H9 (cell line): ENCODE measurements at regions not wholly inside any gene's neighbourhood (a gene's known extent, or its start where the extent isn't known, plus 50 kb on each side); places are given as distances from the start of the nearest gene placed in this dataset.

Experiments
- DNase-seq: peaks from one replicate; pipeline ENCODE4 v3.0.0-alpha.2; 2017
- H2AFZ ChIP-seq: one replicate; pipeline ENCODE4 v1.6.1; 2013; ENCODE audit warnings: mild to moderate bottlenecking, low read length, control low read depth, moderate library complexity
- H2AK5ac ChIP-seq: 2 replicates; pipeline ENCODE4 v1.6.1; 2013; ENCODE audit warnings: low read length, control low read depth, mixed read lengths; ENCODE audit not compliant: insufficient read length
- H2BK120ac ChIP-seq: one replicate; pipeline ENCODE4 v1.6.1; 2013; ENCODE audit warnings: low read depth, mild to moderate bottlenecking, low read length, control low read depth, inconsistent platforms; ENCODE audit not compliant: poor library complexity, severe bottlenecking
- H2BK12ac ChIP-seq: 2 replicates; pipeline ENCODE4 v1.6.1; 2013; ENCODE audit warnings: low read length, control low read depth, mixed read lengths, low read depth; ENCODE audit not compliant: insufficient read length
- H2BK15ac ChIP-seq: 2 replicates; pipeline ENCODE4 v1.6.1; 2013; ENCODE audit warnings: low read depth, low read length, control low read depth
- H2BK20ac ChIP-seq: one replicate; pipeline ENCODE4 v1.6.1; 2013; ENCODE audit warnings: low read depth, mild to moderate bottlenecking, low read length, control low read depth, inconsistent platforms; ENCODE audit not compliant: poor library complexity, severe bottlenecking
- H2BK5ac ChIP-seq: 2 replicates; pipeline ENCODE4 v1.6.1; 2013; ENCODE audit warnings: low read length, control low read depth, mixed read lengths; ENCODE audit not compliant: insufficient read length
- H3K14ac ChIP-seq: 2 replicates; pipeline ENCODE4 v1.6.1; 2013; ENCODE audit warnings: low read length, control low read depth; ENCODE audit not compliant: insufficient read depth
- H3K18ac ChIP-seq: 2 replicates; pipeline ENCODE4 v1.6.1; 2013; ENCODE audit warnings: low read depth, mild to moderate bottlenecking, mixed read lengths, low read length, control low read depth; ENCODE audit not compliant: insufficient read length
- H3K23ac ChIP-seq: 2 replicates; pipeline ENCODE4 v1.6.1; 2013; ENCODE audit warnings: low read length, control low read depth, mixed read lengths, low read depth; ENCODE audit not compliant: insufficient read length
- H3K23me2 ChIP-seq: 2 replicates; pipeline ENCODE4 v1.6.1; 2013; ENCODE audit warnings: low read depth, mild to moderate bottlenecking, mixed read lengths, low read length, control low read depth; ENCODE audit not compliant: insufficient read length, poor library complexity, severe bottlenecking
- H3K27ac ChIP-seq: 2 replicates; pipeline ENCODE4 v1.5.1; 2013; ENCODE audit warnings: low read length, control low read depth, mixed read lengths, low read depth; ENCODE audit not compliant: insufficient read length
- H3K27me3 ChIP-seq: 2 replicates; pipeline ENCODE4 v1.6.1; 2013; ENCODE audit warnings: low read length, control low read depth, inconsistent platforms; ENCODE audit not compliant: insufficient read depth
- H3K4ac ChIP-seq: 2 replicates; pipeline ENCODE4 v1.6.1; 2013; ENCODE audit warnings: low read depth, mild to moderate bottlenecking, control low read depth, inconsistent platforms, low read length, moderate library complexity
- H3K4me1 ChIP-seq: 2 replicates; pipeline ENCODE4 v1.6.1; 2013; ENCODE audit warnings: low read length, control low read depth, inconsistent platforms; ENCODE audit not compliant: insufficient read depth
- H3K4me2 ChIP-seq: 2 replicates; pipeline ENCODE4 v1.6.1; 2013; ENCODE audit warnings: low read length, control low read depth, mixed read lengths; ENCODE audit not compliant: insufficient read length, insufficient read depth
- H3K56ac ChIP-seq: 2 replicates; pipeline ENCODE4 v1.6.1; 2013; ENCODE audit warnings: low read depth, mild to moderate bottlenecking, mixed read lengths, low read length, control low read depth; ENCODE audit not compliant: insufficient read length
- H3K79me1 ChIP-seq: 2 replicates; pipeline ENCODE4 v1.6.1; 2013; ENCODE audit warnings: low read depth, mild to moderate bottlenecking, moderate library complexity, low read length, control low read depth, inconsistent platforms; ENCODE audit not compliant: insufficient read depth, poor library complexity, severe bottlenecking
- H3K79me2 ChIP-seq: 2 replicates; pipeline ENCODE4 v1.6.1; 2013; ENCODE audit warnings: low read length, control low read depth, inconsistent platforms; ENCODE audit not compliant: insufficient read depth
- H3K9ac ChIP-seq: 2 replicates; pipeline ENCODE4 v1.6.1; 2013; ENCODE audit warnings: low read length, control low read depth, mixed read lengths; ENCODE audit not compliant: insufficient read length; ENCODE audit errors: extremely low read depth
- H3K9me3 ChIP-seq: one replicate; pipeline ENCODE4 v1.6.1; 2013; ENCODE audit warnings: low read depth, low read length, inconsistent platforms; ENCODE audit not compliant: control insufficient read depth
- H3T11ph ChIP-seq: one replicate; pipeline ENCODE4 v1.6.1; 2013; ENCODE audit warnings: mild to moderate bottlenecking, low read length, control low read depth, inconsistent platforms
- H4K20me1 ChIP-seq: one replicate; pipeline ENCODE4 v1.6.1; 2013; ENCODE audit not compliant: control insufficient read depth, insufficient read length, insufficient read depth
- H4K5ac ChIP-seq: 2 replicates; pipeline ENCODE4 v1.6.1; 2013; ENCODE audit warnings: low read depth, mild to moderate bottlenecking, mixed read lengths, low read length, control low read depth; ENCODE audit not compliant: insufficient read length
- H4K8ac ChIP-seq: replicated peaks from 2 replicates; pipeline ENCODE4 v1.6.1; 2013; ENCODE audit warnings: low read length, control low read depth, mixed read lengths, low read depth; ENCODE audit not compliant: insufficient read length
- H4K91ac ChIP-seq: 2 replicates; pipeline ENCODE4 v1.6.1; 2013; ENCODE audit warnings: low read depth, mild to moderate bottlenecking, moderate library complexity, mixed read lengths, low read length, control low read depth; ENCODE audit not compliant: insufficient read length
- H3K27ac Mint-ChIP-seq, 3 experiments: 2 replicates in 2 of 3; 3 replicates in 1 of 3; pipeline ENCODE4 v1.8.0; 2020 to 2021; ENCODE audit warnings: mixed read lengths in 3 of 3, mild to moderate bottlenecking in 1 of 3, moderate library complexity in 1 of 3
- H3K27me3 Mint-ChIP-seq: 2 replicates; pipeline ENCODE4 v1.8.0; 2021; ENCODE audit warnings: low read depth, mild to moderate bottlenecking, moderate library complexity, mixed read lengths
- H3K36me3 Mint-ChIP-seq, 3 experiments: 2 replicates in 2 of 3; 3 replicates in 1 of 3; pipeline ENCODE4 v1.8.0; 2020 to 2021; ENCODE audit warnings: low read depth in 3 of 3, mixed read lengths in 3 of 3; ENCODE audit not compliant: insufficient read depth in 1 of 3
- H3K4me1 Mint-ChIP-seq, 2 experiments: 2 replicates each; pipeline ENCODE4 v1.8.0; 2020; ENCODE audit warnings: mixed read lengths in 2 of 2
- H3K4me3 Mint-ChIP-seq, 2 experiments: 2 replicates in 1 of 2; 3 replicates in 1 of 2; pipeline ENCODE4 v1.8.0; 2020 to 2021; ENCODE audit warnings: mild to moderate bottlenecking in 2 of 2, mixed read lengths in 2 of 2, moderate library complexity in 1 of 2
- H3K9me3 Mint-ChIP-seq, 2 experiments: 2 replicates in 1 of 2; 3 replicates in 1 of 2; pipeline ENCODE4 v1.8.0; 2020; ENCODE audit warnings: mild to moderate bottlenecking in 2 of 2, mixed read lengths in 2 of 2, moderate library complexity in 1 of 2
- TF ChIP-seq, protein P1 (sequence below): fragments of 200-600 bp; sonication (generic); conservative IDR thresholded peaks from 3 replicates; pipeline ENCODE4 v1.8.0; 2021; ENCODE audit warnings: antibody characterized with exemption, mild to moderate bottlenecking

DNA sequence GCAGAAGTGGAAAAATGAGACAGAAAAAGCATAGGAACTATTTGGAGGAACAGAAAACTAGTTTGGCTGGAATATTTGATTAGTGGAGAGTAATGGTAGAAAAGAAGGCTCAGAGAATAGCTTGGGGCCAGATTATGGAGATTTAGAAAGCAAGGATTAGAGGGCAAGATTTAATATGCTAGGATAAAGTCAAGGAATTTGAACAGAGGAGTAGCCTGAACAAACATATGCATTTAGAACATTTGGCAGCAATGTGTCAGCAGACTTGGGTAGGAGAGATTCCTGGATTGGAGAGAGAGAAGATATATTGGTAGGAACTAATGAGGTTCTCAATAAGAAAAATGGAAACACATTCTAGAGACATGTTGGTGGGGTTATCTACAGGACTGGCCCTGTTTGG, 229.2 kb upstream of the PKP2 start:
- no peaks in the 10 kb centered on the region for H4K20me1 ChIP-seq
- Mint-ChIP-seq H3K36me3 (no peaks in the 10 kb centered on the region), H3K4me3 (no peak overlapping the region), H3K27me3 (no peaks in the 10 kb centered on the region), H3K4me1 (no peaks in the 10 kb centered on the region), H3K27ac (0 out of 7 replicates have a peak overlapping the region, but pooled peaks of 1 of the 3 experiments have one; percentile 5), H3K9me3 (no peaks in the 10 kb centered on the region)
- H2BK15ac ChIP-seq = no peak overlapping the region
- H4K91ac ChIP-seq = no peak overlapping the region
- H4K5ac ChIP-seq = no peak overlapping the region
- H3K9me3 ChIP-seq = no peaks in the 10 kb centered on the region
- H2BK120ac ChIP-seq = no peak overlapping the region
- no peak overlapping the region for H3K9ac ChIP-seq
- no peaks in the 10 kb centered on the region for H3K23me2 ChIP-seq
- no peaks in the 10 kb centered on the region for H3K27me3 ChIP-seq
- no peaks in the 10 kb centered on the region for H3K4me1 ChIP-seq
- H2AK5ac ChIP-seq = no peak overlapping the region
- no peak overlapping the region for H2AFZ ChIP-seq
- no peak overlapping the region for H3K23ac ChIP-seq
- no peak overlapping the region for H2BK5ac ChIP-seq
- no peak overlapping the region for H3K18ac ChIP-seq
- no peak overlapping the region for H3K4ac ChIP-seq
- no peak overlapping the region for H4K8ac ChIP-seq
- no peak overlapping the region for H2BK20ac ChIP-seq
- H3T11ph ChIP-seq = no peak overlapping the region
- H2BK12ac ChIP-seq = no peak overlapping the region
- H3K56ac ChIP-seq = no peak overlapping the region
- DNase-seq = no peak
- no peaks in the 10 kb centered on the region for H3K79me2 ChIP-seq
- TF ChIP-seq, protein P1, sequence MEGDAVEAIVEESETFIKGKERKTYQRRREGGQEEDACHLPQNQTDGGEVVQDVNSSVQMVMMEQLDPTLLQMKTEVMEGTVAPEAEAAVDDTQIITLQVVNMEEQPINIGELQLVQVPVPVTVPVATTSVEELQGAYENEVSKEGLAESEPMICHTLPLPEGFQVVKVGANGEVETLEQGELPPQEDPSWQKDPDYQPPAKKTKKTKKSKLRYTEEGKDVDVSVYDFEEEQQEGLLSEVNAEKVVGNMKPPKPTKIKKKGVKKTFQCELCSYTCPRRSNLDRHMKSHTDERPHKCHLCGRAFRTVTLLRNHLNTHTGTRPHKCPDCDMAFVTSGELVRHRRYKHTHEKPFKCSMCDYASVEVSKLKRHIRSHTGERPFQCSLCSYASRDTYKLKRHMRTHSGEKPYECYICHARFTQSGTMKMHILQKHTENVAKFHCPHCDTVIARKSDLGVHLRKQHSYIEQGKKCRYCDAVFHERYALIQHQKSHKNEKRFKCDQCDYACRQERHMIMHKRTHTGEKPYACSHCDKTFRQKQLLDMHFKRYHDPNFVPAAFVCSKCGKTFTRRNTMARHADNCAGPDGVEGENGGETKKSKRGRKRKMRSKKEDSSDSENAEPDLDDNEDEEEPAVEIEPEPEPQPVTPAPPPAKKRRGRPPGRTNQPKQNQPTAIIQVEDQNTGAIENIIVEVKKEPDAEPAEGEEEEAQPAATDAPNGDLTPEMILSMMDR = no peak
- no peak overlapping the region for H3K4me2 ChIP-seq
- no peak overlapping the region for H3K14ac ChIP-seq
- no peak overlapping the region for H3K27ac ChIP-seq
- H3K79me1 ChIP-seq = no peaks in the 10 kb centered on the region
